ENCODE measurements at regions not wholly inside any gene's neighbourhood (a gene's known extent, or its start where the extent isn't known, plus 50 kb on each side); places are given as distances from the start of the nearest gene placed in this dataset.
"Not testable (repeated sequence)": the region's sequence is repeated elsewhere in the genome, so short reads cannot be mapped to it uniquely, and the experiment has no call there.

DNA sequence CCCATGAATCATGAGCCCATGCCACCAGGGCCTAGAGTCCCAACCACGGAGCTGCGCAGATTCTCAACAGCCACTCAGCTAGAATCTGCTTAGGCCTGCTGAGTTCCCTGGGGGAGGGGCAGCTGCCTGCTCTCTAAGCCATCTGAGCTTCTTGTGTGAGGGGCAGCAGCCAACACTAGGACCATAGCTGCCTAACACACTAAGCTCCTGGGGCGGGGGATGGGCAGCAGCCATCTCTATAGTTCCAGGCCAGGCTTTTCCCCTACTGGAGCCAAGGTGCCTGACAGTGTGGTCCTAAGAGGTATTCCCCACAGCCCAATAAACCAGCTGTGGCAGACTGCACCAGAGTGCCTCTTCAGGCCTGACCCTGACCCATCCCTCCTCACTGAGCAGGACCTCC, 255.9 kb upstream of the ACO1 start:
- no peak for DNase-seq (ENCODE audit: low read depth)
- TF ChIP-seq, protein P1, sequence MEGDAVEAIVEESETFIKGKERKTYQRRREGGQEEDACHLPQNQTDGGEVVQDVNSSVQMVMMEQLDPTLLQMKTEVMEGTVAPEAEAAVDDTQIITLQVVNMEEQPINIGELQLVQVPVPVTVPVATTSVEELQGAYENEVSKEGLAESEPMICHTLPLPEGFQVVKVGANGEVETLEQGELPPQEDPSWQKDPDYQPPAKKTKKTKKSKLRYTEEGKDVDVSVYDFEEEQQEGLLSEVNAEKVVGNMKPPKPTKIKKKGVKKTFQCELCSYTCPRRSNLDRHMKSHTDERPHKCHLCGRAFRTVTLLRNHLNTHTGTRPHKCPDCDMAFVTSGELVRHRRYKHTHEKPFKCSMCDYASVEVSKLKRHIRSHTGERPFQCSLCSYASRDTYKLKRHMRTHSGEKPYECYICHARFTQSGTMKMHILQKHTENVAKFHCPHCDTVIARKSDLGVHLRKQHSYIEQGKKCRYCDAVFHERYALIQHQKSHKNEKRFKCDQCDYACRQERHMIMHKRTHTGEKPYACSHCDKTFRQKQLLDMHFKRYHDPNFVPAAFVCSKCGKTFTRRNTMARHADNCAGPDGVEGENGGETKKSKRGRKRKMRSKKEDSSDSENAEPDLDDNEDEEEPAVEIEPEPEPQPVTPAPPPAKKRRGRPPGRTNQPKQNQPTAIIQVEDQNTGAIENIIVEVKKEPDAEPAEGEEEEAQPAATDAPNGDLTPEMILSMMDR (conservative IDR thresholded peaks at IDR 0.05; ENCODE audit: low read length), result no peak

GRCh38 chr9:32130709-32131108, 253.7 kb upstream of the ACO1 start:
- DNase-seq (ENCODE audit: low read depth); H3K4me3 ChIP-seq (ENCODE audit: low read length): not testable (repeated sequence)

More for the DNA sequence above, 255.9 kb upstream of the ACO1 start:
- H3K4me3 ChIP-seq (ENCODE audit: low read length), result no peak overlapping the region

DNA sequence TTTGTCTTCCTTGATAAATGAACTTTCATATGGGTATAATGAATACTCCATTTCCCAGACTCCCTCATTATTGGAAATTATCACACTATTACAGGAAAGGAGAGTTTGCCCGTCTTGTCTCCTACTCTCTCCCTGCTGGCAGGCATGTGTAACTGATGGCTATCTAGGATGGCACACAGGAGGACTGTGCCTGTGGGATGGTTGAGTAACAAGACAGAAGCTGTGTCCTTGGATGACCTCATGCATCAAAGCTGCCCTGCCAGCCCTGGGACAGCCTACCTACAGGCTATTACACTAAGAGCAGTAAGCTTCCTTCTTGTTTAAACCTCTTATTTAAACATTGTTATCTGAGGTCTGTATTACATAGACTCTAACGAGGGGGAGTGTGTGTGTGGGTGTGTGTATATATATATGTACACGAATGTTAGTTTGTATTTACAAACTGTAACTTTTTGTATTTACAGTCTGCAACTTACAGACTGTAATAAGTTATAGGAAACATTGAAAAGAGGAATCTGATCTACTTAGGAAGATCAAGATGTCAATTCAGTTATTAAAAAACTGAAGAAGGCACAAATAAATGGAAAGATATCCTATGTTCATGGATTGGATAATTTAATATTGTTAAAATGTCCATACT, 247.6 kb upstream of the ACO1 start:
- TF ChIP-seq, protein P1 (conservative IDR thresholded peaks at IDR 0.05; ENCODE audit: low read length), result no peak
- no peak overlapping the region for H3K4me3 ChIP-seq (ENCODE audit: low read length)
- DNase-seq (ENCODE audit: low read depth), result no peak

GRCh38 chr9:32142074-32142473, 242.4 kb upstream of the ACO1 start:
- no peak for DNase-seq (ENCODE audit: low read depth)
- TF ChIP-seq, protein P1 (conservative IDR thresholded peaks at IDR 0.05; ENCODE audit: low read length), result no peak
- H3K4me3 ChIP-seq (ENCODE audit: low read length), result no peak overlapping the region

- not testable (repeated sequence) for H3K4me3 ChIP-seq (ENCODE audit: low read length); DNase-seq (ENCODE audit: low read depth)
These were observed 235.9 kb upstream of the ACO1 start for GRCh38 chr9:32148553-32148952.

GRCh38 chr9:32161209-32161608, 223.2 kb upstream of the ACO1 start:
- TF ChIP-seq, protein P1 (conservative IDR thresholded peaks at IDR 0.05; ENCODE audit: low read length), result no peak
- H3K4me3 ChIP-seq (ENCODE audit: low read length), result no peak overlapping the region
- no peak for DNase-seq (ENCODE audit: low read depth)

DNA sequence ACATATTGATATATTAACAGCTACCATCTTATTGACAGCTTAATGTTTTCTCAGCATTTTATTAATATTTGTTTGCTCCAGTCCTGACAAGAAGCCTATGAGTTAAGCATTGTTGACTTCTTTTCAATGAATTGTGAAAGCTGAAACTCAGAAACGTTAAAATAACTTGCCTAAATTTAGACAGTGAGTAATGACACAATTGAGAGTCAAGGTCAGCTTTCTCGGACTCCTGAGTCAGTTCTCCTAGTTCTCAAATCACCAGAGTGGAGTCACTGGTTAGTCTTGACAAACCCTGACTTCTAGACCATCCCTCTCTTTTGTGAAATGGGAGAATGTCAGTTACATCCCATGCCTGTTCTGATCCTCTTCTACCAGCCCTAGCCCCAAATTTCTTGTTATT, 222.7 kb upstream of the ACO1 start:
- no peak for DNase-seq (ENCODE audit: low read depth)
- no peak overlapping the region for H3K4me3 ChIP-seq (ENCODE audit: low read length)
- TF ChIP-seq, protein P1 (conservative IDR thresholded peaks at IDR 0.05; ENCODE audit: low read length), result no peak

DNA sequence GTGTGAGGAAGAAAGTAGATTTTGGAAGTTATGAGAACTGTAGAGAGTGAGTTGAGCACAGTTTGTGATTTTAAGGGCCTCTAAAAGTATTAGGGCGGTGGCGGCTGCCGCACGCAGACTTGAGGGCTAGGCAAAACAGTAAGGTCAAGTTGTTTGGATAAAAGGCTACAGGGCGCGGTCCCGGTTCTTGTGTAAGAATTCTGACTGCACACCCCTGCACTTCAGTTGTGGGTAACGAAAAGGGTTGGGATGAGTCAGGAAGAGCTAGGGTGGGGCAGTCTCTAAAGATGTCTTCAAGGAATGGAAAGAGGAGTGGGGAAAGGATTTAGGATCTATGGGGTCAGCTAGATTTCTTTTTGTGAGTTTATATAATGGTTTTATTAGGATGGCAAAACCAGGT, 218.1 kb upstream of the ACO1 start:
- not testable (repeated sequence) for DNase-seq (ENCODE audit: low read depth); H3K4me3 ChIP-seq (ENCODE audit: low read length)

DNA sequence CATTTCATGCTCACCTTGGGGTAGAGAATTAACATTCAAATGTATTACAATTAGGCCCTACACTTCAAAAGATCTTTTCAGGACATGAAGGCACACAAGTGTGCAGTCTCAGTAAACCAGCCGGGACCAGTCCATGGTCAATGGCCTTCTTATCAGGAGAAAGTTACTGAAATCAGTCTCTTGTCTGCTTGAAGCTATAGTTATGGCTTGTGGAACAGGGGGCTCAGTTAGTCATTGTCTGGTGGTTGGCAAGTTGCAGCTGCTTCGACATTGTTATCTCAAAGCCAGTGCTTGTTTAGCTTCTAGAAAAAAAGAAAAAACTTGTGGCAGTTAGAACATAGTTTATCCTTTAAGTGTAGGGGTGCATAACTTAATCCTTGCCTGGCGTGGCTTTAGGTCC, 213.1 kb upstream of the ACO1 start:
- no peak for DNase-seq (ENCODE audit: low read depth)
- TF ChIP-seq, protein P1 (conservative IDR thresholded peaks at IDR 0.05; ENCODE audit: low read length), result no peak
- no peak overlapping the region for H3K4me3 ChIP-seq (ENCODE audit: low read length)

Measured in AG10803 (cell line).